Mesenchymal stem cell (in vitro differentiated cells and primary cell): ENCODE measurements at regions not wholly inside any gene's neighbourhood (a gene's known extent, or its start where the extent isn't known, plus 50 kb on each side); places are given as distances from the start of the nearest gene placed in this dataset.
"Not testable (repeated sequence)": the region's sequence is repeated elsewhere in the genome, so short reads cannot be mapped to it uniquely, and the experiment has no call there.

Experiments
- DNase-seq: peaks from one replicate; pipeline ENCODE4 v3.0.0-alpha.2; 2013
- H2AFZ ChIP-seq: one replicate; pipeline ENCODE4 v1.6.1; 2013; ENCODE audit warnings: low read depth, mild to moderate bottlenecking, control low read depth, inconsistent platforms, low read length, moderate library complexity
- H2AK5ac ChIP-seq: 2 replicates; pipeline ENCODE4 v1.6.1; 2013; ENCODE audit warnings: low read length, moderate library complexity, mild to moderate bottlenecking, inconsistent platforms; ENCODE audit not compliant: severe bottlenecking
- H2BK120ac ChIP-seq: one replicate; pipeline ENCODE4 v1.6.1; 2013; ENCODE audit warnings: low read depth, mild to moderate bottlenecking, inconsistent platforms, low read length, moderate library complexity
- H2BK12ac ChIP-seq, 2 experiments: one replicate each; pipeline ENCODE4 v1.6.1; 2013; ENCODE audit warnings: inconsistent platforms in 2 of 2, low read length in 2 of 2, mild to moderate bottlenecking in 2 of 2, moderate library complexity in 2 of 2, control low read depth in 1 of 2
- H2BK15ac ChIP-seq: one replicate; pipeline ENCODE4 v1.6.1; 2013; ENCODE audit warnings: mild to moderate bottlenecking, low read depth, inconsistent platforms; ENCODE audit not compliant: poor library complexity, severe bottlenecking
- H2BK5ac ChIP-seq: 2 replicates; pipeline ENCODE4 v1.6.1; 2013; ENCODE audit warnings: low read depth, mild to moderate bottlenecking, low read length, control low read depth, inconsistent platforms; ENCODE audit not compliant: poor library complexity, severe bottlenecking
- H3K14ac ChIP-seq, 2 experiments: one replicate each; pipeline ENCODE4 v1.6.1; 2013; ENCODE audit warnings: inconsistent platforms in 2 of 2, low read length in 2 of 2, control low read depth in 1 of 2, mild to moderate bottlenecking in 1 of 2, moderate library complexity in 1 of 2
- H3K18ac ChIP-seq, 2 experiments: one replicate each; pipeline ENCODE4 v1.6.1; 2013; ENCODE audit warnings: inconsistent platforms in 2 of 2, low read length in 2 of 2, control low read depth in 1 of 2, low read depth in 1 of 2, mild to moderate bottlenecking in 1 of 2
- H3K23ac ChIP-seq, 2 experiments: one replicate each; pipeline ENCODE4 v1.6.1; 2013; ENCODE audit warnings: inconsistent platforms in 2 of 2, low read length in 2 of 2, mild to moderate bottlenecking in 2 of 2, moderate library complexity in 2 of 2, control low read depth in 1 of 2
- H3K27ac ChIP-seq: 2 replicates; pipeline ENCODE4 v1.5.1; 2013; ENCODE audit warnings: mild to moderate bottlenecking, moderate library complexity, low read length, control low read depth, inconsistent platforms; ENCODE audit not compliant: poor library complexity, severe bottlenecking
- H3K27me3 ChIP-seq, 2 experiments: 2 replicates each; pipeline versions ENCODE4 v1.6.1 to v1.7.0; 2013; ENCODE audit warnings: low read length in 2 of 2, mild to moderate bottlenecking in 2 of 2, moderate library complexity in 2 of 2, control low read depth in 1 of 2, inconsistent platforms in 1 of 2; ENCODE audit not compliant: control insufficient read depth in 1 of 2, insufficient read depth in 1 of 2
- H3K36me3 ChIP-seq, 2 experiments: 2 replicates each; pipeline versions ENCODE4 v1.6.1 to v1.7.0; 2013; ENCODE audit warnings: low read length in 2 of 2, control low read depth in 1 of 2, inconsistent platforms in 1 of 2, low read depth in 1 of 2, mild to moderate bottlenecking in 1 of 2; ENCODE audit not compliant: insufficient read depth in 2 of 2, control insufficient read depth in 1 of 2
- H3K4ac ChIP-seq, 2 experiments: one replicate each; pipeline ENCODE4 v1.6.1; 2013; ENCODE audit warnings: inconsistent platforms in 2 of 2, low read length in 2 of 2, mild to moderate bottlenecking in 2 of 2, moderate library complexity in 2 of 2, control low read depth in 1 of 2, low read depth in 1 of 2
- H3K4me1 ChIP-seq: 2 replicates; pipeline ENCODE4 v1.6.1; 2013; ENCODE audit warnings: low read depth, low read length, control low read depth; ENCODE audit not compliant: control insufficient read depth, insufficient read depth
- H3K4me2 ChIP-seq: 2 replicates; pipeline ENCODE4 v1.6.1; 2013; ENCODE audit warnings: low read length, mild to moderate bottlenecking, inconsistent platforms; ENCODE audit not compliant: poor library complexity, severe bottlenecking
- H3K4me3 ChIP-seq, 2 experiments: 2 replicates each; pipeline versions ENCODE4 v1.5.1 to v1.7.0; 2013; ENCODE audit warnings: low read length in 2 of 2, mild to moderate bottlenecking in 2 of 2, control low read depth in 1 of 2, low read depth in 1 of 2; ENCODE audit not compliant: insufficient read depth in 1 of 2
- H3K79me1 ChIP-seq: replicated peaks from 2 replicates; pipeline ENCODE4 v1.6.1; 2013; ENCODE audit warnings: mild to moderate bottlenecking, control low read depth, low read length, inconsistent platforms; ENCODE audit not compliant: poor library complexity, severe bottlenecking
- H3K9ac ChIP-seq: 2 replicates; pipeline ENCODE4 v1.7.0; 2013; ENCODE audit warnings: mild to moderate bottlenecking, low read length, moderate library complexity
- H3K9me3 ChIP-seq: 2 replicates; pipeline ENCODE4 v1.7.0; 2013; ENCODE audit warnings: mild to moderate bottlenecking, low read length; ENCODE audit not compliant: control insufficient read depth
- H4K8ac ChIP-seq: one replicate; pipeline ENCODE4 v1.6.1; 2013; ENCODE audit warnings: inconsistent platforms, mild to moderate bottlenecking, low read length, moderate library complexity
- H4K91ac ChIP-seq: one replicate; pipeline ENCODE4 v1.6.1; 2013; ENCODE audit warnings: mild to moderate bottlenecking, low read length, inconsistent platforms
- WGBS: methylation state at CpG from one replicate; pipeline ENCODE4 v1.1.7; 2013; ENCODE audit warnings: mixed read lengths; 5-methylcytosine and 5-hydroxymethylcytosine counted together

- H3K9ac ChIP-seq, H3K4me1 ChIP-seq, H2AFZ ChIP-seq, H3K36me3 ChIP-seq, H2BK120ac ChIP-seq, H3K9me3 ChIP-seq, H2BK15ac ChIP-seq, H3K4me3 ChIP-seq, H4K91ac ChIP-seq, H3K79me1 ChIP-seq, H3K27ac ChIP-seq, H3K14ac ChIP-seq, H2AK5ac ChIP-seq, H3K18ac ChIP-seq, H3K23ac ChIP-seq, H3K27me3 ChIP-seq, H2BK12ac ChIP-seq, H3K4ac ChIP-seq, H4K8ac ChIP-seq, DNase-seq, H3K4me2 ChIP-seq, H2BK5ac ChIP-seq: not testable (repeated sequence)
- WGBS, result 83% methylated on average over 9 of the region's 10 CpGs
Observed at GRCh38 chr2:65929664-65930063, 497.3 kb upstream of the SPRED2 start.

DNA sequence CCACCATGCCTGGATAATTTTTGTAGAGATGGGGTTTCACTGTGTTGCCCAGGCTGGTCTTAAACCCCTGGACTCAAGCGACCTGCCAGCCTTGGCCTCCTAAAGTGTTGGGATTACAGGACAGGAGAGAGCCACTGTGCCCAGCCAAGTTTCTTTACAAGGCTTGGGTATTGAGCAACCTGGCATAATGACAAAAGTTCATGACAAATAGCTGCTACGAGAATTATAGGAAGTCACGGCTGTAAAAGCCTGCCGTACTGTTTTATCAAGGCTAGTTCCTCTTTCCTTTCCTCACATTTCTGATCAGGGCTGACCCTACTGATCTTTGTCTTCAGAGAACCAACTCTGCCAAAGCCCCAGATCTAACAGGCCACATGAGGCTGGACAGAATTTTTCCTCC lies 490.4 kb upstream of the SPRED2 start:
- Histone ChIP-seq H4K91ac (no peak overlapping the region), H3K4ac (no peak overlapping the region), H3K27ac (no peak overlapping the region), H3K18ac (no peak overlapping the region), H3K27me3 (no peaks in the 10 kb centered on the region), H3K9ac (no peak overlapping the region), H3K4me2 (no peak overlapping the region), H3K9me3 (no peaks in the 10 kb centered on the region), H3K36me3 (no peaks in the 10 kb centered on the region), H2AK5ac (no peak overlapping the region), H3K23ac (no peak overlapping the region), H3K79me1 (no peaks in the 10 kb centered on the region), H3K4me1 (no peaks in the 10 kb centered on the region), H3K4me3 (no peak overlapping the region), H3K14ac (no peak overlapping the region), H4K8ac (no peak overlapping the region), H2BK15ac (no peak overlapping the region), H2BK5ac (no peak overlapping the region), H2BK12ac (no peak overlapping the region), H2AFZ (no peak overlapping the region), H2BK120ac (no peak overlapping the region)
- WGBS, result 90% methylated on average over 4 of the region's 4 CpGs
- no peak for DNase-seq

GRCh38 chr2:65922030-65922429 lies 489.6 kb upstream of the SPRED2 start:
- no peak overlapping the region for H3K4me3 ChIP-seq
- H2AK5ac ChIP-seq, result no peak overlapping the region
- H3K27me3 ChIP-seq, result no peaks in the 10 kb centered on the region
- H2BK120ac ChIP-seq, result no peak overlapping the region
- H4K8ac ChIP-seq, result no peak overlapping the region
- no peak overlapping the region for H3K14ac ChIP-seq
- H3K36me3 ChIP-seq, result no peaks in the 10 kb centered on the region
- no peak overlapping the region for H2BK5ac ChIP-seq
- no peak overlapping the region for H4K91ac ChIP-seq
- no peak overlapping the region for H3K27ac ChIP-seq
- H3K23ac ChIP-seq, result no peak overlapping the region
- H3K79me1 ChIP-seq, result no peaks in the 10 kb centered on the region
- H2BK15ac ChIP-seq, result no peak overlapping the region
- H2AFZ ChIP-seq, result no peak overlapping the region
- no peak for DNase-seq
- no peak overlapping the region for H3K4me2 ChIP-seq
- H3K9ac ChIP-seq, result no peak overlapping the region
- no peaks in the 10 kb centered on the region for H3K9me3 ChIP-seq
- 54% methylated on average over 4 of the region's 4 CpGs for WGBS
- no peak overlapping the region for H2BK12ac ChIP-seq
- H3K4me1 ChIP-seq, result no peaks in the 10 kb centered on the region
- no peak overlapping the region for H3K4ac ChIP-seq
- no peak overlapping the region for H3K18ac ChIP-seq

GRCh38 chr2:65921116-65921515 lies 488.7 kb upstream of the SPRED2 start:
- Histone ChIP-seq H3K18ac (no peak overlapping the region), H2BK5ac (no peak overlapping the region), H2BK120ac (no peak overlapping the region), H3K79me1 (no peaks in the 10 kb centered on the region), H2BK15ac (no peak overlapping the region), H3K4me2 (no peak overlapping the region), H3K4me3 (no peak overlapping the region), H3K36me3 (no peaks in the 10 kb centered on the region), H2AFZ (no peak overlapping the region), H4K91ac (no peak overlapping the region), H3K23ac (no peak overlapping the region), H4K8ac (no peak overlapping the region), H2AK5ac (no peak overlapping the region), H3K14ac (no peak overlapping the region), H3K4me1 (no peaks in the 10 kb centered on the region), H3K9ac (no peak overlapping the region), H3K27me3 (no peaks in the 10 kb centered on the region), H3K27ac (no peak overlapping the region), H2BK12ac (no peak overlapping the region), H3K4ac (no peak overlapping the region), H3K9me3 (no peaks in the 10 kb centered on the region)
- no peak for DNase-seq
